KMS-11 (cell line): ENCODE measurements at regions not wholly inside any gene's neighbourhood (a gene's known extent, or its start where the extent isn't known, plus 50 kb on each side); places are given as distances from the start of the nearest gene placed in this dataset.

Experiments
- H2AFZ ChIP-seq: fragments of 200-600 bp; sonication (generic); 2 replicates; pipeline ENCODE4 v1.6.1; 2016; ENCODE audit warnings: antibody characterized with exemption, mixed run types, low read depth
- H3K27ac ChIP-seq: fragments of 200-600 bp; sonication (generic); 2 replicates; pipeline ENCODE4 v1.6.1; 2016; ENCODE audit warnings: mild to moderate bottlenecking, mixed run types
- H3K27me3 ChIP-seq: fragments of 200-600 bp; sonication (generic); 2 replicates; pipeline ENCODE4 v1.6.1; 2017; ENCODE audit warnings: mild to moderate bottlenecking, low read depth, mixed run types, moderate library complexity; ENCODE audit not compliant: insufficient read depth
- H3K36me3 ChIP-seq: fragments of 200-600 bp; sonication (generic); 2 replicates; pipeline ENCODE4 v1.6.1; 2017; ENCODE audit warnings: mild to moderate bottlenecking, mixed run types; ENCODE audit not compliant: insufficient read depth
- H3K4me1 ChIP-seq: fragments of 200-600 bp; sonication (generic); 2 replicates; pipeline ENCODE4 v1.6.1; 2016; ENCODE audit warnings: mild to moderate bottlenecking, low read depth, mixed run types; ENCODE audit not compliant: poor library complexity, severe bottlenecking
- H3K4me2 ChIP-seq: fragments of 200-600 bp; sonication (generic); 2 replicates; pipeline ENCODE4 v1.7.0; 2016; ENCODE audit warnings: mild to moderate bottlenecking, mixed run types
- H3K4me3 ChIP-seq: fragments of 200-600 bp; sonication (generic); IDR thresholded peaks from 2 replicates; pipeline ENCODE4 v1.6.1; 2017; ENCODE audit warnings: low read depth, low read length, mixed read lengths; ENCODE audit not compliant: insufficient read depth
- H3K79me2 ChIP-seq: fragments of 200-600 bp; sonication (generic); 2 replicates; pipeline ENCODE4 v1.6.1; 2016; ENCODE audit warnings: low read depth, mixed run types; ENCODE audit not compliant: insufficient read depth
- H3K9ac ChIP-seq: fragments of 200-600 bp; sonication (generic); 2 replicates; pipeline ENCODE4 v1.6.1; 2016; ENCODE audit warnings: mild to moderate bottlenecking, mixed run types
- H4K20me1 ChIP-seq: fragments of 200-600 bp; sonication (generic); 2 replicates; pipeline ENCODE4 v1.6.1; 2016; ENCODE audit warnings: mild to moderate bottlenecking, mixed run types; ENCODE audit not compliant: insufficient read depth
- CTCF ChIP-seq: fragments of 200-600 bp; sonication (generic); conservative IDR thresholded peaks from 2 replicates; pipeline ENCODE4 v1.6.1; 2017; ENCODE audit warnings: low read depth, mild to moderate bottlenecking, antibody characterized with exemption, low read length, moderate library complexity, mixed read lengths

- no peaks in the 10 kb centered on the region for H3K27me3 ChIP-seq
- H3K9ac ChIP-seq, result no peak overlapping the region
- no peak overlapping the region for H2AFZ ChIP-seq
- H4K20me1 ChIP-seq, result no peaks in the 10 kb centered on the region
- H3K4me3 ChIP-seq, result no peak overlapping the region
- H3K4me1 ChIP-seq, result no peaks in the 10 kb centered on the region
- no peak overlapping the region for H3K4me2 ChIP-seq
- TF ChIP-seq CTCF, result no peak
- no peaks in the 10 kb centered on the region for H3K36me3 ChIP-seq
- no peak overlapping the region for H3K27ac ChIP-seq
- no peaks in the 10 kb centered on the region for H3K79me2 ChIP-seq
These were observed 101.4 kb upstream of the GLI3 start for GRCh38 chr7:42338231-42338915.

DNA sequence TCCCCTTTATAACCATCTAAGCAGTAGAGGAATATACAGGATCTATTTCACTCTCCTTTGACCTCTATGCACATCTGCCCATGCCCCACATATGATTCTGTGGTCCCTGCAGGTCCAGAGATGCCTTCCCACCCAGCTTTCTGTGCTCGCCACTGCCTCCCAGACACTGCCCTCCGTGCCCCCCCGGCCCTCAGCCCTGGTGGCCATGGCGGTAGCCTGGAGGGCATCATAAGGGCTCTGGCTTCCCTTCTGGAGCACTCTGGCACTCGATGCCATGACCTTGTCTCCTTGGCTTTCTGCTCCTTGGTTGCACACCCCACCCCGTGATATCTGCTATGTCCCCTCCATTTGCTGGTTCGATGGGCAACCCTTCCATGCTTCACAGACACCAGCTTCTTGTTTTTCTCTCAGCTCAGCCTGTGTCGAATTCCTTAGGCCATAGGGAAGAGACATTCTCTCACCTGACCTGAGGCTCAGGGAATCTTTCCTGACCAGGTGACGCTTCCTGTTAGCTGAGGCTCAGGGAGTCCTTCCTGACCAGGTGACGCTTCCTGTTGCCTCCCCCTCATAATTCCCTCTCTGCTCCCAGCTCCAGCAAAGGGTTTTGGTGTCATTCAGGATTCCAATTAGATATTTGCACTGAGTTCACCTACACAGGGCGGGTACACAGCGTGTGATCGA is 100.4 kb upstream of the GLI3 start:
- Histone ChIP-seq H4K20me1 (no peaks in the 10 kb centered on the region), H2AFZ (no peak overlapping the region), H3K27ac (no peak overlapping the region), H3K4me2 (no peak overlapping the region), H3K9ac (no peak overlapping the region), H3K4me1 (no peaks in the 10 kb centered on the region), H3K36me3 (no peaks in the 10 kb centered on the region), H3K27me3 (no peaks in the 10 kb centered on the region), H3K4me3 (no peak overlapping the region), H3K79me2 (no peaks in the 10 kb centered on the region)
- no peak for TF ChIP-seq CTCF

GRCh38 chr7:42332605-42333222 is 95.7 kb upstream of the GLI3 start:
- H4K20me1 ChIP-seq, result no peaks in the 10 kb centered on the region
- no peak overlapping the region for H3K4me2 ChIP-seq
- no peaks in the 10 kb centered on the region for H3K4me1 ChIP-seq
- H3K27me3 ChIP-seq, result no peaks in the 10 kb centered on the region
- no peak overlapping the region for H3K9ac ChIP-seq
- no peaks in the 10 kb centered on the region for H3K36me3 ChIP-seq
- H3K4me3 ChIP-seq, result no peak overlapping the region
- no peak overlapping the region for H3K27ac ChIP-seq
- H2AFZ ChIP-seq, result no peak overlapping the region
- no peaks in the 10 kb centered on the region for H3K79me2 ChIP-seq
- TF ChIP-seq CTCF, result no peak

GRCh38 chr7:42319631-42320030 is 82.6 kb upstream of the GLI3 start:
- Histone ChIP-seq H3K4me3 (no peak overlapping the region), H3K4me1 (peaks cover 18% of the 10 kb centered on the region), H3K27me3 (no peaks in the 10 kb centered on the region), H3K79me2 (no peaks in the 10 kb centered on the region), H3K4me2 (no peak overlapping the region), H3K36me3 (no peaks in the 10 kb centered on the region), H2AFZ (no peak overlapping the region), H3K9ac (no peak overlapping the region), H3K27ac (no peak overlapping the region), H4K20me1 (no peaks in the 10 kb centered on the region)
- no peak for TF ChIP-seq CTCF
